Lung (tissue), 11 donors: ENCODE measurements at regions not wholly inside any gene's neighbourhood (a gene's known extent, or its start where the extent isn't known, plus 50 kb on each side); places are given as distances from the start of the nearest gene placed in this dataset.

ENCODE experiments used
- ATAC-seq: fragments of 200-7000 bp; cut with Tn5 transposase; one replicate; pipeline ENCODE4 v1.9.1; 2020; ENCODE audit warnings: moderate number of reproducible peaks; ENCODE audit not compliant: insufficient read depth, low FRiP score
- DNase-seq, 3 donors: peaks; one replicate each; pipeline ENCODE4 v3.0.0-alpha.2; 2013 to 2017
- H3K27ac ChIP-seq, 2 donors: one replicate each; pipeline ENCODE4 v1.5.1; 2013; ENCODE audit warnings: mild to moderate bottlenecking in 2 of 2, moderate library complexity in 2 of 2, control low read depth in 1 of 2, inconsistent platforms in 1 of 2, low read depth in 1 of 2, low read length in 1 of 2
- H3K27me3 ChIP-seq, 3 donors: one replicate each; pipeline ENCODE4 v1.5.1; 2013; ENCODE audit warnings: low read length in 2 of 3; ENCODE audit not compliant: control insufficient read depth in 3 of 3, insufficient read depth in 3 of 3
- H3K36me3 ChIP-seq, 4 donors: one replicate each; pipeline ENCODE4 v1.5.1; 2013; ENCODE audit warnings: low read length in 4 of 4, mild to moderate bottlenecking in 1 of 4, moderate library complexity in 1 of 4; ENCODE audit not compliant: control insufficient read depth in 4 of 4, insufficient read depth in 4 of 4
- H3K4me1 ChIP-seq, 5 donors: one replicate each; pipeline ENCODE4 v1.5.1; 2013; ENCODE audit warnings: low read length in 5 of 5, mild to moderate bottlenecking in 2 of 5, moderate library complexity in 1 of 5; ENCODE audit not compliant: control insufficient read depth in 5 of 5, insufficient read depth in 5 of 5
- H3K4me3 ChIP-seq: one replicate; pipeline ENCODE4 v1.5.1; 2013; ENCODE audit warnings: mild to moderate bottlenecking, control low read depth, moderate library complexity
- H3K9ac ChIP-seq, 2 donors: one replicate each; pipeline ENCODE4 v1.5.1; 2013; ENCODE audit warnings: low read length in 2 of 2, control low read depth in 1 of 2; ENCODE audit not compliant: insufficient read depth in 1 of 2
- H3K9me3 ChIP-seq, 4 donors: one replicate each; pipeline ENCODE4 v1.5.1; 2013; ENCODE audit warnings: low read length in 3 of 4, mild to moderate bottlenecking in 1 of 4, moderate library complexity in 1 of 4; ENCODE audit not compliant: control insufficient read depth in 4 of 4, insufficient read depth in 3 of 4
- CTCF ChIP-seq: IDR thresholded peaks from 2 replicates; pipeline ENCODE4 v1.5.1; 2012; ENCODE audit warnings: mild to moderate bottlenecking; ENCODE audit errors: control extremely low read depth, extremely low read depth
- WGBS, 2 donors: extraction: QIAGEN DNeasy Blood & Tissue Kit; methylation state at CpG; one replicate each; pipeline ENCODE4 v1.1.7; 2013; 5-methylcytosine and 5-hydroxymethylcytosine counted together
- donor health status: control.
- donor health status: control.
- donor health status: Bipolar disorder and iron deficiency.
- donor health status: healthy.
- donor health status: DM: yes; HTN: yes; CAD: no.

GRCh38 chr16:66240631-66241395 lies 125.7 kb upstream of the CDH5 start:
- Histone ChIP-seq H3K4me3 (no peak overlapping the region), H3K27me3 (no peaks in the 10 kb centered on the region), H3K27ac (no peak overlapping the region), H3K36me3 (no peaks in the 10 kb centered on the region), H3K9ac (no peak overlapping the region), H3K4me1 (peaks cover 0 to 16% (median 0%) of the 10 kb centered on the region in 5 donors), H3K9me3 (peaks cover 0 to 6% (median 5%) of the 10 kb centered on the region in 4 donors)
- ATAC-seq = no peak
- no peak for TF ChIP-seq CTCF
- DNase-seq = peak in 1 of 3 donors; percentile 27
- 81 to 91% methylated on average over 8 of the region's 8 CpGs for WGBS, 2 donors

GRCh38 chr16:66240088-66240487 lies 126.4 kb upstream of the CDH5 start:
- ATAC-seq (no peak), DNase-seq (no peak)
- TF ChIP-seq CTCF = no peak

GRCh38 chr16:66238696-66239095 lies 127.8 kb upstream of the CDH5 start:
- no peak for TF ChIP-seq CTCF
- ATAC-seq (no peak), DNase-seq (no peak)
- Histone ChIP-seq H3K4me3 (no peak overlapping the region), H3K27ac (no peak overlapping the region), H3K9me3 (peaks cover 0 to 6% (median 5%) of the 10 kb centered on the region in 4 donors), H3K36me3 (no peaks in the 10 kb centered on the region), H3K27me3 (no peaks in the 10 kb centered on the region), H3K9ac (no peak overlapping the region), H3K4me1 (peaks cover 0 to 7% (median 0%) of the 10 kb centered on the region in 5 donors)
- WGBS, 2 donors = 97 to 100% methylated on average over 1 of the region's 1 CpG

More at GRCh38 chr16:66240088-66240487, 126.4 kb upstream of the CDH5 start:
- H3K9ac ChIP-seq = no peak overlapping the region
- H3K27ac ChIP-seq = no peak overlapping the region
- H3K4me3 ChIP-seq = no peak overlapping the region
- H3K4me1 ChIP-seq = peaks cover 0 to 10% (median 0%) of the 10 kb centered on the region in 5 donors
- WGBS, 2 donors = 94 to 96% methylated on average over 6 of the region's 6 CpGs
- no peaks in the 10 kb centered on the region for H3K36me3 ChIP-seq
- no peaks in the 10 kb centered on the region for H3K27me3 ChIP-seq
- peaks cover 0 to 6% (median 5%) of the 10 kb centered on the region in 4 donors for H3K9me3 ChIP-seq
